Stimulated activated naive CD8-positive, alpha-beta T cell treated with anti-CD3 and anti-CD28 coated beads, Interleukin-15, Interleukin-2, amounts not matched to agents 100 ng/mL and 50 ng/mL, for 24 hours (primary cell): ENCODE measurements at regions not wholly inside any gene's neighbourhood (a gene's known extent, or its start where the extent isn't known, plus 50 kb on each side); places are given as distances from the start of the nearest gene placed in this dataset.

Source experiments
- H3K27ac Mint-ChIP-seq: one replicate; pipeline ENCODE4 v1.8.0; 2021; ENCODE audit warnings: mild to moderate bottlenecking, mixed read lengths
- H3K27me3 Mint-ChIP-seq: one replicate; pipeline ENCODE4 v1.8.0; 2021; ENCODE audit warnings: mixed read lengths
- H3K36me3 Mint-ChIP-seq: one replicate; pipeline ENCODE4 v1.8.0; 2021; ENCODE audit warnings: low read depth, mixed read lengths
- H3K4me1 Mint-ChIP-seq: one replicate; pipeline ENCODE4 v1.8.0; 2021; ENCODE audit warnings: low read depth, mixed read lengths
- H3K4me3 Mint-ChIP-seq: one replicate; pipeline ENCODE4 v1.8.0; 2021; ENCODE audit warnings: mild to moderate bottlenecking, mixed read lengths
- H3K9me3 Mint-ChIP-seq: one replicate; pipeline ENCODE4 v1.8.0; 2021; ENCODE audit warnings: mixed read lengths

DNA sequence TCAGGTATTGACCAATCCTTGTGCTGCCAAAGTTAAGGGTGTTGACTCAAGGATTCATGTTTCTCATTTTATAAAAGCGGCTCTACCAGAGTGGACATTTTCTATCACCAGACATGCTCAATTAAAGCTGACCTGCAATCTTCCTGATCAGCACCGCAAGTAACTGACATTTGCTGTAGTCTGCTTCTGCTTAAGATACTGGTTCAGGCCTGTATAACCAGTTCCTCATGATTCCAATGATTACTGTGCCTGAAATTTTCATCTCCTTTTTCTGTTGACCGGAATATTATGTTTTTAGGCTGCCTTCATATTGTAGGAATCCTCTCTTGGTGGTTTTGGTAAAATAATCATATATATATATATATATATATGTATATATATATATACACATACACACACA, 160.2 kb upstream of the SPIN4 start:
- H3K4me1 Mint-ChIP-seq = peaks cover 4% of the 10 kb centered on the region
- H3K36me3 Mint-ChIP-seq = no peaks in the 10 kb centered on the region
- no peak overlapping the region for H3K27ac Mint-ChIP-seq
- H3K4me3 Mint-ChIP-seq = no peak overlapping the region
- H3K27me3 Mint-ChIP-seq = no peaks in the 10 kb centered on the region
- H3K9me3 Mint-ChIP-seq = no peaks in the 10 kb centered on the region

GRCh38 chrX:63508668-63509067, 157.5 kb upstream of the SPIN4 start:
- H3K4me1 Mint-ChIP-seq = peaks cover 4% of the 10 kb centered on the region
- no peak overlapping the region for H3K4me3 Mint-ChIP-seq
- H3K9me3 Mint-ChIP-seq = no peaks in the 10 kb centered on the region
- H3K27ac Mint-ChIP-seq = no peak overlapping the region
- H3K27me3 Mint-ChIP-seq = no peaks in the 10 kb centered on the region
- peaks cover 4% of the 10 kb centered on the region for H3K36me3 Mint-ChIP-seq

- Mint-ChIP-seq H3K4me1 (peaks cover 4% of the 10 kb centered on the region), H3K27me3 (no peaks in the 10 kb centered on the region), H3K27ac (no peak overlapping the region), H3K9me3 (no peaks in the 10 kb centered on the region), H3K4me3 (no peak overlapping the region), H3K36me3 (peaks cover 4% of the 10 kb centered on the region)
Observed at GRCh38 chrX:63506320-63506719, 155.2 kb upstream of the SPIN4 start.

DNA sequence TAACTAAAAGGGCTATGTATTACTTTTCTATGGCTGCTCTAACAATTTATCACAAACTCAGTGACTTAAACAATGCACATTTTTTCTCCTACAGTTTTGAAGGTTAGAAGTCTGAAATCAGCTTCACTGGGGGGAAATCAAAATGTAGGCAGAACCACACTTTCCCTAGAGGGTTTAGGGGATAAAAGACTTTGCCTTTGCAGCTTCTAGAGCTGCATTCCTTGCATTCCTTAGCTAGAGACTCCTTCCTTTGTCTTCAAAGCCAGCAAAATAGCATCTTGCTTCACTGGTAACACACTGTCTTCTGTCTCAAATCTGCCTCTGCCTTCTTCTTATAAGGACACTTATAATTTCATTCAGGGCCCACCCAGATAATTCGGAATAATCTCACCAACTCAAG, 152.4 kb upstream of the SPIN4 start:
- peaks cover 4% of the 10 kb centered on the region for H3K9me3 Mint-ChIP-seq
- no peaks in the 10 kb centered on the region for H3K27me3 Mint-ChIP-seq

DNA sequence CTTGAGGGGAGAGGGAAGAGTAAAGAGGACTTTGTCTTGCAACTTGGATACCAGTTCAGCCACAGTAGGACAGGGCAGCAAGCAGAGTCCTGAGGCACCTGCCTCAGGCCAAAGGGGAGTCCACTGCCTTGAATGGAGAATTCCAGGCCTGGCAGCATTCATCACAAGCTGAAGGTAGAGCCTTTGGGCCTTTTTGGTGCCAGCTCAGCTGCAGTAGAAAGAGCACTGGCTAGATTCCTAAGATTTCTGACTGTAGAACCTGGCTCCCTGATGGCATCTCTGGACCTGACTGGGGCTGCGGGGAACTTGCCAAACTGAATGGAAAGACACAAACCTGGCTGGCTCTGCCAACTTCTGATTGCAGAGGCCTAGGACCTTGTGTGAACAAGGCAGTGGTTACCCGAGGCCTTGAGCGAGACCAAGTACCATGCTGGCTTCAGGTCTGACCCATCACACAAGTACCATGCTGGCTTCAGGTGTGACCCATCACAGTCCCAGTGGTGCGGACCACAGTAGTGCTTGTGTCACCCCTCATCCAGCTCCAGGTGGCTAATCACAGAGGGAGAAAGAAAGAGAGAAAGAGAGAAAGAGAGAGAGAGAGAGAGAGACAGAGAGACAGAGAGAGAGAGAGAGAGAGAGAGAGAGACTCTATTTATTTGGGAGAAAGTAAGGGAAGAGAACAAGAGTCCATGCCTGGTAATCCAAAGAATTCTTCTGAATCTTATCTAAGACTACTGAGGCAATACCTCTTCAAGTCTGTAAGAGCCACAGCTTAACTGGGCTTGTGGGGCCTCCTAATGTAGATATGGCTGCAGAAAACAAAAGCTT, 137.6 kb upstream of the SPIN4 start:
- Mint-ChIP-seq H3K4me1 (peaks cover 7% of the 10 kb centered on the region), H3K4me3 (no peak overlapping the region), H3K27ac (no peak overlapping the region), H3K36me3 (peaks cover 42% of the 10 kb centered on the region), H3K9me3 (peaks cover 14% of the 10 kb centered on the region), H3K27me3 (no peaks in the 10 kb centered on the region)

More for the DNA sequence above, 152.4 kb upstream of the SPIN4 start:
- H3K4me1 Mint-ChIP-seq = no peaks in the 10 kb centered on the region
- H3K4me3 Mint-ChIP-seq = no peak overlapping the region
- no peak overlapping the region for H3K27ac Mint-ChIP-seq
- H3K36me3 Mint-ChIP-seq = peaks cover 9% of the 10 kb centered on the region

DNA sequence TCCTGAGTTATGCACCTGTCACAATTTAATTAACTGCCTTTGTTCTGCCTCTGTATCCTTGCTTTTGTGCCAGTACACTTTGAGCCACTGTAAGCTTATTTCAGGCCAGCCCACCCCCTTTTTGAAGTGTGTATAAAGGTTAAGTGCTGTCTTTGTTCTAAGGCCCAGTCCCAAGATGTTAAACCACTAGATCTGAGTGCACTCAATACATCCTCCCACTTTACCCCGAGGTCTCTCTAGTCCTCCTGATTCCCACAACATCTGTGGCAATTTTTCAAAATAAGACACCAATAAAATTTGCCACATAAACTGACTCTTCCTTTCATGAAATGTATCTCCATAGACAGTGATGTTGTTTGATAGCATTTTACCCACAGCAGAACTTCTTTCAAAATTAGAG, 124.1 kb upstream of the SPIN4 start:
- H3K9me3 Mint-ChIP-seq = peaks cover 9% of the 10 kb centered on the region
- H3K36me3 Mint-ChIP-seq = peaks cover 44% of the 10 kb centered on the region
- no peaks in the 10 kb centered on the region for H3K27me3 Mint-ChIP-seq
- H3K4me1 Mint-ChIP-seq = no peaks in the 10 kb centered on the region
- no peak overlapping the region for H3K27ac Mint-ChIP-seq
- no peak overlapping the region for H3K4me3 Mint-ChIP-seq

DNA sequence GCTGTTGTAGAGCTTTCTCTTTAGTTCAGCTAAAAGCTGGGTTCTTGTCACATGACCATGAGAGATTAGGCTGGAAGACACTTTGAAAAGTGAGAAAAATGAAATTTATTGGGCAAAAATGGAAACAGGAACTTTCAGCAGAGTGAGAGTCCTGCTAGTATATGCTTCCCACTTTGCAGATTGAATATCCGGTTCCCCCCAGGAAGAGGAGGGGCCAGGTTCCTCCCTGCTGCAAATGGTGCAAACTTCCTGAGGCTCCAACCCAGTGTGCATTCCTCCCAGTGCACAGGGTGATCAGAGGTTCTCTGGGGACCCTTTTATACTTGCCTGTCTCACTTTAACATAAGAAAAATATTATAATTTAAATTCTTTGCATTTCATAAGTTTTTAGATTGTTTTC, 119.9 kb upstream of the SPIN4 start:
- Mint-ChIP-seq H3K27ac (no peak overlapping the region), H3K36me3 (peaks cover 18% of the 10 kb centered on the region), H3K9me3 (peaks cover 5% of the 10 kb centered on the region), H3K4me3 (no peak overlapping the region), H3K4me1 (no peaks in the 10 kb centered on the region), H3K27me3 (no peaks in the 10 kb centered on the region)

- no peaks in the 10 kb centered on the region for H3K4me1 Mint-ChIP-seq
Observed at GRCh38 chrX:63470506-63470905, 119.4 kb upstream of the SPIN4 start.

GRCh38 chrX:63466690-63467089, 115.6 kb upstream of the SPIN4 start:
- no peaks in the 10 kb centered on the region for H3K4me1 Mint-ChIP-seq
- H3K27ac Mint-ChIP-seq = no peak overlapping the region
- H3K9me3 Mint-ChIP-seq = peaks cover 3% of the 10 kb centered on the region
- H3K36me3 Mint-ChIP-seq = peaks cover 9% of the 10 kb centered on the region
- H3K27me3 Mint-ChIP-seq = no peaks in the 10 kb centered on the region
- no peak overlapping the region for H3K4me3 Mint-ChIP-seq

More at GRCh38 chrX:63470506-63470905, 119.4 kb upstream of the SPIN4 start:
- Mint-ChIP-seq H3K36me3 (peaks cover 13% of the 10 kb centered on the region), H3K9me3 (peaks cover 5% of the 10 kb centered on the region), H3K4me3 (no peak overlapping the region), H3K27ac (no peak overlapping the region), H3K27me3 (no peaks in the 10 kb centered on the region)

GRCh38 chrX:63458981-63459380, 107.8 kb upstream of the SPIN4 start:
- no peaks in the 10 kb centered on the region for H3K4me1 Mint-ChIP-seq
- no peaks in the 10 kb centered on the region for H3K27me3 Mint-ChIP-seq
- no peak overlapping the region for H3K4me3 Mint-ChIP-seq
- no peak overlapping the region for H3K27ac Mint-ChIP-seq
- peaks cover 16% of the 10 kb centered on the region for H3K9me3 Mint-ChIP-seq
- H3K36me3 Mint-ChIP-seq = peaks cover 30% of the 10 kb centered on the region

DNA sequence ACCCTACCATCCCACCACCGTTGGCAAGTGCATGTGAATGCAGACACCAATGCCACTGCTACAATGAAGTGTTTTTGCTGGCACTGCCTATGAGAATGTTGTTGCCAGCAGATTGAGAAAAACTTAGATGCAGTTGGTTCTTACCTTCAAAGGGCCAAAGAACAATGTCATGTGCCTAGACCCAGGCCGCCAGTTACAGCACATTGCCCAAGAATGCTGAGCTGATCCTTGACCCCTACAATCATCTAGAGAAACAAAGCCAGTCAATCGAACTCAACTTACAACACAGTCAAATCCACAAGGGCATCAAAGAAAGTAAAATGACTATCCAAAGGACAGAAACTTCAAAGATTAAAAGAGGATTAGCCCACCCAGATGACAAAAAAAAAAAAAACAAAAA, 102.4 kb upstream of the SPIN4 start:
- H3K9me3 Mint-ChIP-seq = peaks cover 38% of the 10 kb centered on the region
- no peaks in the 10 kb centered on the region for H3K27me3 Mint-ChIP-seq
- no peaks in the 10 kb centered on the region for H3K4me1 Mint-ChIP-seq
- H3K4me3 Mint-ChIP-seq = no peak overlapping the region
- H3K36me3 Mint-ChIP-seq = peaks cover 45% of the 10 kb centered on the region
- H3K27ac Mint-ChIP-seq = no peak overlapping the region

DNA sequence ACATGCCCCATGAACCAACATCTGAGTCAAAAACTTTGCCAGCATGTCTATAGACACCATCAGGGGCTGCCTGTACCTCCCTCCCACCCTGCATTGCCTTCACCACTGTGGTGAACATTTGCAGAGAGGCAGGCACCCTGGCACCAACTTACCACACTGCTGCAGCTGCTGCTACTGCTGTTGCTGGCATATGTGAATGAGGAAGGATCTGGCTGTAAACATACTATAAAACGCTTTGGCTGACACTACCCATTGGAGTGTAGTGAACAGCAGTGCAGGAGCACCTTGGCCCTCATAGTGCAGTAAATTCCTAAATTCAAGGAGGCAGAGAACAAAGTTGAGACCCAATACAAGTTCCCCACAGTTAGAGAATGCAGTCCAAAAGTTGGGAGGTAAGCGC, 90.6 kb upstream of the SPIN4 start:
- no peaks in the 10 kb centered on the region for H3K4me1 Mint-ChIP-seq
- H3K4me3 Mint-ChIP-seq = no peak overlapping the region
- H3K36me3 Mint-ChIP-seq = peaks cover 26% of the 10 kb centered on the region
- peaks cover 7% of the 10 kb centered on the region for H3K9me3 Mint-ChIP-seq
- no peaks in the 10 kb centered on the region for H3K27me3 Mint-ChIP-seq
- no peak overlapping the region for H3K27ac Mint-ChIP-seq

GRCh38 chrX:63439580-63439979, 88.4 kb upstream of the SPIN4 start:
- H3K4me3 Mint-ChIP-seq = no peak overlapping the region
- H3K36me3 Mint-ChIP-seq = peaks cover 26% of the 10 kb centered on the region
- H3K27ac Mint-ChIP-seq = no peak overlapping the region
- no peaks in the 10 kb centered on the region for H3K4me1 Mint-ChIP-seq
- H3K27me3 Mint-ChIP-seq = no peaks in the 10 kb centered on the region
- peaks cover 12% of the 10 kb centered on the region for H3K9me3 Mint-ChIP-seq

GRCh38 chrX:63436865-63437264, 85.7 kb upstream of the SPIN4 start:
- Mint-ChIP-seq H3K4me3 (no peak overlapping the region), H3K27ac (no peak overlapping the region), H3K4me1 (no peaks in the 10 kb centered on the region)

GRCh38 chrX:63434665-63435064, 83.5 kb upstream of the SPIN4 start:
- Mint-ChIP-seq H3K27me3 (no peaks in the 10 kb centered on the region), H3K4me1 (no peaks in the 10 kb centered on the region), H3K4me3 (no peak overlapping the region), H3K9me3 (peaks cover 12% of the 10 kb centered on the region), H3K36me3 (peaks cover 8% of the 10 kb centered on the region), H3K27ac (no peak overlapping the region)

More at GRCh38 chrX:63436865-63437264, 85.7 kb upstream of the SPIN4 start:
- Mint-ChIP-seq H3K27me3 (no peaks in the 10 kb centered on the region), H3K36me3 (peaks cover 21% of the 10 kb centered on the region), H3K9me3 (peaks cover 12% of the 10 kb centered on the region)

- Mint-ChIP-seq H3K4me3 (no peak overlapping the region), H3K27me3 (no peaks in the 10 kb centered on the region), H3K27ac (no peak overlapping the region), H3K36me3 (peaks cover 8% of the 10 kb centered on the region), H3K4me1 (no peaks in the 10 kb centered on the region), H3K9me3 (peaks cover 9% of the 10 kb centered on the region)
Observed at GRCh38 chrX:63434206-63434605, 83.1 kb upstream of the SPIN4 start.
